Sigmoid colon (tissue), 6 donors: ENCODE measurements at regions not wholly inside any gene's neighbourhood (a gene's known extent, or its start where the extent isn't known, plus 50 kb on each side); places are given as distances from the start of the nearest gene placed in this dataset.
"Not testable (repeated sequence)": the region's sequence is repeated elsewhere in the genome, so short reads cannot be mapped to it uniquely, and the experiment has no call there.

Source experiments
- DNase-seq: peaks from one replicate; pipeline ENCODE4 v3.0.0-alpha.2; 2019
- H3K27ac ChIP-seq, 4 donors: fragments of 200-600 bp; sonication (generic); one replicate each; pipeline ENCODE4 v1.5.1; 2016 to 2019; ENCODE audit warnings: mild to moderate bottlenecking in 1 of 4
- H3K27me3 ChIP-seq, 3 donors: fragments of 200-600 bp; sonication (generic); one replicate each; pipeline ENCODE4 v1.5.1; 2019; ENCODE audit warnings: mild to moderate bottlenecking in 1 of 3
- H3K36me3 ChIP-seq, 4 donors: fragments of 200-600 bp; sonication (generic); one replicate each; pipeline ENCODE4 v1.5.1; 2016 to 2019
- H3K4me1 ChIP-seq, 4 donors: fragments of 200-600 bp; sonication (generic); one replicate each; pipeline ENCODE4 v1.5.1; 2017 to 2019
- H3K4me3 ChIP-seq, 4 donors: fragments of 200-600 bp; sonication (generic); one replicate each; pipeline ENCODE4 v1.5.1; 2017 to 2019; ENCODE audit warnings: mild to moderate bottlenecking in 2 of 4, moderate library complexity in 1 of 4
- H3K9me3 ChIP-seq, 4 donors: fragments of 200-600 bp in 3 of 4; sonication (generic) in 3 of 4; one replicate each; pipeline versions ENCODE4 v1.5.1 to v1.6.1; 2013 to 2019
- EP300 ChIP-seq, 4 donors: sonication (generic); formaldehyde crosslinking; IDR thresholded peaks; one replicate each; pipeline ENCODE4 v1.6.1; 2017; ENCODE audit warnings: antibody characterized with exemption in 4 of 4
- POLR2A ChIP-seq, 2 donors: fragments of 450-650 bp; IDR thresholded peaks; one replicate each; pipeline ENCODE4 v1.6.1; 2016; ENCODE audit warnings: antibody characterized with exemption in 2 of 2, mild to moderate bottlenecking in 2 of 2, moderate library complexity in 2 of 2
- POLR2AphosphoS5 ChIP-seq, 4 donors: sonication (generic); formaldehyde crosslinking; IDR thresholded peaks; one replicate each; pipeline ENCODE4 v1.6.1; 2017; ENCODE audit warnings: antibody characterized with exemption in 4 of 4
- WGBS, 2 donors: extraction: QIAGEN DNeasy Blood & Tissue Kit; methylation state at CpG; one replicate each; pipeline ENCODE4 v1.1.7; 2013; 5-methylcytosine and 5-hydroxymethylcytosine counted together
- intact Hi-C: fragments of 100-400 bp; cut with DNase I; formaldehyde crosslinking; loops from one replicate; pipeline ENCODE4 v1.15.1; 2023
- TF ChIP-seq, protein P1 (sequence below), 4 experiments: fragments of 450-650 bp in 3 of 4; fragments of 200-600 bp in 1 of 4; IDR thresholded peaks; one replicate each; pipeline ENCODE4 v1.5.1; 2016 to 2019; ENCODE audit warnings: antibody characterized with exemption in 4 of 4, mild to moderate bottlenecking in 3 of 4, moderate library complexity in 2 of 4
- donor health status: healthy with polysubstance abuse.
- donor health status: healthy.

- no peak for DNase-seq
- WGBS, 2 donors, result 91 to 93% methylated on average over 8 of the region's 8 CpGs
- H3K27me3 ChIP-seq, result no peaks in the 10 kb centered on the region
- H3K4me1 ChIP-seq, result no peaks in the 10 kb centered on the region
- H3K27ac ChIP-seq, result no peak overlapping the region
- TF ChIP-seq POLR2A (IDR thresholded peaks at IDR 0.05) (no peak), POLR2AphosphoS5 (IDR thresholded peaks at IDR 0.05) (no peak), EP300 (IDR thresholded peaks at IDR 0.05) (no peak)
- TF ChIP-seq, protein P1, sequence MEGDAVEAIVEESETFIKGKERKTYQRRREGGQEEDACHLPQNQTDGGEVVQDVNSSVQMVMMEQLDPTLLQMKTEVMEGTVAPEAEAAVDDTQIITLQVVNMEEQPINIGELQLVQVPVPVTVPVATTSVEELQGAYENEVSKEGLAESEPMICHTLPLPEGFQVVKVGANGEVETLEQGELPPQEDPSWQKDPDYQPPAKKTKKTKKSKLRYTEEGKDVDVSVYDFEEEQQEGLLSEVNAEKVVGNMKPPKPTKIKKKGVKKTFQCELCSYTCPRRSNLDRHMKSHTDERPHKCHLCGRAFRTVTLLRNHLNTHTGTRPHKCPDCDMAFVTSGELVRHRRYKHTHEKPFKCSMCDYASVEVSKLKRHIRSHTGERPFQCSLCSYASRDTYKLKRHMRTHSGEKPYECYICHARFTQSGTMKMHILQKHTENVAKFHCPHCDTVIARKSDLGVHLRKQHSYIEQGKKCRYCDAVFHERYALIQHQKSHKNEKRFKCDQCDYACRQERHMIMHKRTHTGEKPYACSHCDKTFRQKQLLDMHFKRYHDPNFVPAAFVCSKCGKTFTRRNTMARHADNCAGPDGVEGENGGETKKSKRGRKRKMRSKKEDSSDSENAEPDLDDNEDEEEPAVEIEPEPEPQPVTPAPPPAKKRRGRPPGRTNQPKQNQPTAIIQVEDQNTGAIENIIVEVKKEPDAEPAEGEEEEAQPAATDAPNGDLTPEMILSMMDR (IDR thresholded peaks at IDR 0.05), result no peak
- no peak overlapping the region for H3K4me3 ChIP-seq
- no peaks in the 10 kb centered on the region for H3K36me3 ChIP-seq
- intact Hi-C loops, result no loop called here
- no peaks in the 10 kb centered on the region for H3K9me3 ChIP-seq
Observed at GRCh38 chr1:174105086-174105485, 54.2 kb upstream of the RABGAP1L start.

- H3K36me3 ChIP-seq, result no peaks in the 10 kb centered on the region
- H3K27me3 ChIP-seq, result no peaks in the 10 kb centered on the region
- H3K9me3 ChIP-seq, result no peaks in the 10 kb centered on the region
- DNase-seq, result no peak
- intact Hi-C loops, result no loop called here
- 89 to 91% methylated on average over 2 of the region's 2 CpGs for WGBS, 2 donors
- H3K4me3 ChIP-seq, result no peak overlapping the region
- no peak overlapping the region for H3K27ac ChIP-seq
- H3K4me1 ChIP-seq, result no peaks in the 10 kb centered on the region
- TF ChIP-seq, protein P1 (IDR thresholded peaks at IDR 0.05), result no peak
- TF ChIP-seq POLR2A (IDR thresholded peaks at IDR 0.05), result no peak
- no peak for TF ChIP-seq POLR2AphosphoS5 (IDR thresholded peaks at IDR 0.05)
- TF ChIP-seq EP300 (IDR thresholded peaks at IDR 0.05), result no peak
Observed at GRCh38 chr1:174103766-174104165, 55.6 kb upstream of the RABGAP1L start.

GRCh38 chr1:174101976-174102375 is 57.3 kb upstream of the RABGAP1L start:
- DNase-seq, H3K9me3 ChIP-seq, H3K27ac ChIP-seq, intact Hi-C loops, H3K4me3 ChIP-seq, H3K27me3 ChIP-seq, H3K4me1 ChIP-seq, H3K36me3 ChIP-seq: not testable (repeated sequence)
- 89 to 94% methylated on average over 9 of the region's 9 CpGs for WGBS, 2 donors

GRCh38 chr1:174097426-174097825 is 61.9 kb upstream of the RABGAP1L start:
- Histone ChIP-seq H3K36me3 (no peaks in the 10 kb centered on the region), H3K9me3 (no peaks in the 10 kb centered on the region), H3K27ac (no peak overlapping the region), H3K4me3 (no peak overlapping the region), H3K4me1 (no peaks in the 10 kb centered on the region), H3K27me3 (no peaks in the 10 kb centered on the region)
- TF ChIP-seq POLR2A (IDR thresholded peaks at IDR 0.05), result no peak
- TF ChIP-seq POLR2AphosphoS5 (IDR thresholded peaks at IDR 0.05), result no peak
- no peak for TF ChIP-seq EP300 (IDR thresholded peaks at IDR 0.05)
- TF ChIP-seq, protein P1 (IDR thresholded peaks at IDR 0.05), result no peak
- intact Hi-C loops, result no loop called here
- 89 to 90% methylated on average over 2 of the region's 2 CpGs for WGBS, 2 donors
- DNase-seq, result no peak

- H3K9me3 ChIP-seq, H3K4me3 ChIP-seq, H3K27me3 ChIP-seq, H3K27ac ChIP-seq, H3K4me1 ChIP-seq, intact Hi-C loops, H3K36me3 ChIP-seq, DNase-seq: not testable (repeated sequence)
- 46 to 72% methylated on average over 5 of the region's 5 CpGs for WGBS, 2 donors
Observed at GRCh38 chr1:174093789-174094188, 65.5 kb upstream of the RABGAP1L start.

DNA sequence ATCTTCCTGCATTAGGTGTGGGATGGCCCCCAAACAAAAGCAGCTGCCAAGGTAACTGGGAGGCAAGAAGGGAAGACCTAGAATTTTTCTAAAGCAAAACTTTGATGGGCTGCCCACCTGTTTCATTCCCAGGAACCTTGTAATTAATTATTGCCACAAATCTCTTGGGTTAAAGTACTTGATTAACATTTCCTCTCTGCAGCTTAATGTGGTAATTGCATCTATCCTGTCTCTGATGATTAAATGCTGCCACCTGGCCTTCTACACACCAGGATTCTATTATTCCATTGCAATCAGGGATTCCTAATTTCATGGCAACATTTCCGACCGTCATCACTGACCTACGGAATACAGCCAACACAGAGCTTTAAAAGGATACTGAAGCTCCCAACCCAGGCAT is 68.3 kb upstream of the RC3H1 start:
- Histone ChIP-seq H3K27me3 (no peaks in the 10 kb centered on the region), H3K9me3 (no peaks in the 10 kb centered on the region), H3K27ac (no peak overlapping the region), H3K4me3 (no peak overlapping the region), H3K36me3 (no peaks in the 10 kb centered on the region), H3K4me1 (no peaks in the 10 kb centered on the region)
- 92 to 93% methylated on average over 3 of the region's 3 CpGs for WGBS, 2 donors
- DNase-seq, result no peak
- intact Hi-C loops, result no loop called here
- TF ChIP-seq POLR2AphosphoS5 (IDR thresholded peaks at IDR 0.05), result no peak
- TF ChIP-seq POLR2A (IDR thresholded peaks at IDR 0.05), result no peak
- TF ChIP-seq, protein P1 (IDR thresholded peaks at IDR 0.05), result no peak
- no peak for TF ChIP-seq EP300 (IDR thresholded peaks at IDR 0.05)
